SK-N-SH treated with all-trans-retinoic acid at 6 μM for 48 hours (cell line): ENCODE measurements at regions not wholly inside any gene's neighbourhood (a gene's known extent, or its start where the extent isn't known, plus 50 kb on each side); places are given as distances from the start of the nearest gene placed in this dataset.

Source experiments
- ATAC-seq: fragments of 200-7000 bp; cut with Tn5 transposase; 3 replicates; pipeline ENCODE4 v1.9.1; 2020; ENCODE audit warnings: mild to moderate bottlenecking, moderate library complexity
- ARNTL ChIP-seq: fragments of 450-650 bp; formaldehyde crosslinking; IDR thresholded peaks from 2 replicates; pipeline ENCODE4 v1.5.0; 2020; ENCODE audit warnings: low read depth, mild to moderate bottlenecking, moderate library complexity, borderline replicate concordance
- BACH2 ChIP-seq: fragments of 250-450 bp; sonication (Bioruptor Pico); IDR thresholded peaks from 2 replicates; pipeline ENCODE4 v1.9.0; 2021; ENCODE audit warnings: mild to moderate bottlenecking, borderline replicate concordance
- CREB5 ChIP-seq: fragments of 250-450 bp; sonication (Bioruptor Pico); IDR thresholded peaks from 2 replicates; pipeline ENCODE4 v1.5.1; 2020; ENCODE audit warnings: low read depth, mild to moderate bottlenecking, moderate library complexity
- CSDC2 ChIP-seq: fragments of 250-450 bp; sonication (Bioruptor Pico); IDR thresholded peaks from 2 replicates; pipeline ENCODE4 v1.5.0; 2020; ENCODE audit warnings: mild to moderate bottlenecking, moderate library complexity
- ESRRG ChIP-seq: fragments of 250-450 bp; sonication (Bioruptor Pico); IDR thresholded peaks from 2 replicates; pipeline ENCODE4 v1.6.1; 2021; ENCODE audit warnings: mild to moderate bottlenecking
- GLIS3 ChIP-seq: fragments of 250-450 bp; sonication (Bioruptor Pico); IDR thresholded peaks from 2 replicates; pipeline ENCODE4 v1.5.0; 2020; ENCODE audit warnings: mild to moderate bottlenecking, moderate library complexity
- OSR1 ChIP-seq: fragments of 250-450 bp; sonication (Bioruptor Pico); IDR thresholded peaks from 2 replicates; pipeline ENCODE4 v1.8.0; 2022; ENCODE audit warnings: moderate library complexity, mild to moderate bottlenecking, inconsistent platforms
- PPARA ChIP-seq: fragments of 250-450 bp; sonication (Bioruptor Pico); IDR thresholded peaks from 2 replicates; pipeline ENCODE4 v1.5.0; 2020; ENCODE audit warnings: mild to moderate bottlenecking, borderline replicate concordance
- RARB ChIP-seq: fragments of 250-450 bp; sonication (Bioruptor Pico); IDR thresholded peaks from 2 replicates; pipeline ENCODE4 v1.8.0; 2021; ENCODE audit warnings: mild to moderate bottlenecking, moderate library complexity
- SNAI2 ChIP-seq: fragments of 250-450 bp; sonication (Bioruptor Pico); IDR thresholded peaks from 2 replicates; pipeline ENCODE4 v1.5.0; 2020; ENCODE audit warnings: mild to moderate bottlenecking, moderate library complexity
- ZC3H10 ChIP-seq: fragments of 250-450 bp; sonication (Bioruptor Pico); IDR thresholded peaks from 2 replicates; pipeline ENCODE4 v1.5.1; 2021; ENCODE audit warnings: mild to moderate bottlenecking, moderate library complexity
- ZFP3 ChIP-seq: fragments of 250-450 bp; sonication (Bioruptor Pico); IDR thresholded peaks from 2 replicates; pipeline ENCODE4 v1.5.0; 2020; ENCODE audit warnings: mild to moderate bottlenecking, moderate library complexity
- ZFP30 ChIP-seq: fragments of 450-650 bp; formaldehyde crosslinking; IDR thresholded peaks from 2 replicates; pipeline ENCODE4 v1.5.0; 2022; ENCODE audit warnings: mild to moderate bottlenecking, moderate library complexity
- ZNF565 ChIP-seq: fragments of 450-650 bp; formaldehyde crosslinking; conservative IDR thresholded peaks from 2 replicates; pipeline ENCODE4 v1.5.0; 2020; ENCODE audit warnings: low read depth, mild to moderate bottlenecking, moderate library complexity
- ZNF70 ChIP-seq: fragments of 450-650 bp; formaldehyde crosslinking; IDR thresholded peaks from 2 replicates; pipeline ENCODE4 v1.5.0; 2020; ENCODE audit warnings: mild to moderate bottlenecking, moderate library complexity
- ZNF8 ChIP-seq: fragments of 450-650 bp; formaldehyde crosslinking; IDR thresholded peaks from 2 replicates; pipeline ENCODE4 v1.5.0; 2020; ENCODE audit warnings: mild to moderate bottlenecking, moderate library complexity
- TF ChIP-seq, protein P1 (sequence below): fragments of 250-450 bp; sonication (Bioruptor Pico); IDR thresholded peaks from 2 replicates; pipeline ENCODE4 v1.5.0; 2020; ENCODE audit warnings: mild to moderate bottlenecking, moderate library complexity
- TF ChIP-seq, protein P2 (sequence below): fragments of 250-450 bp; sonication (Bioruptor Pico); IDR thresholded peaks from 2 replicates; pipeline ENCODE4 v1.5.1; 2021; ENCODE audit warnings: mild to moderate bottlenecking, moderate library complexity
- TF ChIP-seq, protein P3 (sequence below): fragments of 250-450 bp; sonication (Bioruptor Pico); IDR thresholded peaks from 2 replicates; pipeline ENCODE4 v1.8.0; 2021; ENCODE audit warnings: low read depth, mild to moderate bottlenecking, moderate library complexity, borderline replicate concordance

GRCh38 chr17:34820248-34820801 is 140.9 kb downstream of the CCT6B start:
- no peak for ATAC-seq
- TF ChIP-seq, protein P1, sequence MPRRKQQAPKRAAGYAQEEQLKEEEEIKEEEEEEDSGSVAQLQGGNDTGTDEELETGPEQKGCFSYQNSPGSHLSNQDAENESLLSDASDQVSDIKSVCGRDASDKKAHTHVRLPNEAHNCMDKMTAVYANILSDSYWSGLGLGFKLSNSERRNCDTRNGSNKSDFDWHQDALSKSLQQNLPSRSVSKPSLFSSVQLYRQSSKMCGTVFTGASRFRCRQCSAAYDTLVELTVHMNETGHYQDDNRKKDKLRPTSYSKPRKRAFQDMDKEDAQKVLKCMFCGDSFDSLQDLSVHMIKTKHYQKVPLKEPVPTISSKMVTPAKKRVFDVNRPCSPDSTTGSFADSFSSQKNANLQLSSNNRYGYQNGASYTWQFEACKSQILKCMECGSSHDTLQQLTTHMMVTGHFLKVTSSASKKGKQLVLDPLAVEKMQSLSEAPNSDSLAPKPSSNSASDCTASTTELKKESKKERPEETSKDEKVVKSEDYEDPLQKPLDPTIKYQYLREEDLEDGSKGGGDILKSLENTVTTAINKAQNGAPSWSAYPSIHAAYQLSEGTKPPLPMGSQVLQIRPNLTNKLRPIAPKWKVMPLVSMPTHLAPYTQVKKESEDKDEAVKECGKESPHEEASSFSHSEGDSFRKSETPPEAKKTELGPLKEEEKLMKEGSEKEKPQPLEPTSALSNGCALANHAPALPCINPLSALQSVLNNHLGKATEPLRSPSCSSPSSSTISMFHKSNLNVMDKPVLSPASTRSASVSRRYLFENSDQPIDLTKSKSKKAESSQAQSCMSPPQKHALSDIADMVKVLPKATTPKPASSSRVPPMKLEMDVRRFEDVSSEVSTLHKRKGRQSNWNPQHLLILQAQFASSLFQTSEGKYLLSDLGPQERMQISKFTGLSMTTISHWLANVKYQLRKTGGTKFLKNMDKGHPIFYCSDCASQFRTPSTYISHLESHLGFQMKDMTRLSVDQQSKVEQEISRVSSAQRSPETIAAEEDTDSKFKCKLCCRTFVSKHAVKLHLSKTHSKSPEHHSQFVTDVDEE, result no peak
- TF ChIP-seq CREB5 (CRISPR knock-in tag), result no peak
- TF ChIP-seq SNAI2 (CRISPR knock-in tag), result no peak
- TF ChIP-seq RARB, result no peak
- TF ChIP-seq BACH2, result no peak
- TF ChIP-seq CSDC2 (CRISPR knock-in tag), result no peak
- TF ChIP-seq ESRRG (CRISPR knock-in tag), result no peak
- TF ChIP-seq ARNTL (CRISPR knock-in tag), result no peak
- no peak for TF ChIP-seq ZNF70 (CRISPR knock-in tag)
- no peak for TF ChIP-seq ZC3H10 (CRISPR knock-in tag)
- no peak for TF ChIP-seq ZNF565 (CRISPR knock-in tag)
- TF ChIP-seq, protein P2, sequence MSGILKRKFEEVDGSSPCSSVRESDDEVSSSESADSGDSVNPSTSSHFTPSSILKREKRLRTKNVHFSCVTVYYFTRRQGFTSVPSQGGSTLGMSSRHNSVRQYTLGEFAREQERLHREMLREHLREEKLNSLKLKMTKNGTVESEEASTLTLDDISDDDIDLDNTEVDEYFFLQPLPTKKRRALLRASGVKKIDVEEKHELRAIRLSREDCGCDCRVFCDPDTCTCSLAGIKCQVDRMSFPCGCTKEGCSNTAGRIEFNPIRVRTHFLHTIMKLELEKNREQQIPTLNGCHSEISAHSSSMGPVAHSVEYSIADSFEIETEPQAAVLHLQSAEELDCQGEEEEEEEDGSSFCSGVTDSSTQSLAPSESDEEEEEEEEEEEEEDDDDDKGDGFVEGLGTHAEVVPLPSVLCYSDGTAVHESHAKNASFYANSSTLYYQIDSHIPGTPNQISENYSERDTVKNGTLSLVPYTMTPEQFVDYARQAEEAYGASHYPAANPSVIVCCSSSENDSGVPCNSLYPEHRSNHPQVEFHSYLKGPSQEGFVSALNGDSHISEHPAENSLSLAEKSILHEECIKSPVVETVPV (CRISPR knock-in tag), result no peak
- TF ChIP-seq ZFP30, result no peak
- no peak for TF ChIP-seq OSR1
- no peak for TF ChIP-seq ZFP3 (CRISPR knock-in tag)

DNA sequence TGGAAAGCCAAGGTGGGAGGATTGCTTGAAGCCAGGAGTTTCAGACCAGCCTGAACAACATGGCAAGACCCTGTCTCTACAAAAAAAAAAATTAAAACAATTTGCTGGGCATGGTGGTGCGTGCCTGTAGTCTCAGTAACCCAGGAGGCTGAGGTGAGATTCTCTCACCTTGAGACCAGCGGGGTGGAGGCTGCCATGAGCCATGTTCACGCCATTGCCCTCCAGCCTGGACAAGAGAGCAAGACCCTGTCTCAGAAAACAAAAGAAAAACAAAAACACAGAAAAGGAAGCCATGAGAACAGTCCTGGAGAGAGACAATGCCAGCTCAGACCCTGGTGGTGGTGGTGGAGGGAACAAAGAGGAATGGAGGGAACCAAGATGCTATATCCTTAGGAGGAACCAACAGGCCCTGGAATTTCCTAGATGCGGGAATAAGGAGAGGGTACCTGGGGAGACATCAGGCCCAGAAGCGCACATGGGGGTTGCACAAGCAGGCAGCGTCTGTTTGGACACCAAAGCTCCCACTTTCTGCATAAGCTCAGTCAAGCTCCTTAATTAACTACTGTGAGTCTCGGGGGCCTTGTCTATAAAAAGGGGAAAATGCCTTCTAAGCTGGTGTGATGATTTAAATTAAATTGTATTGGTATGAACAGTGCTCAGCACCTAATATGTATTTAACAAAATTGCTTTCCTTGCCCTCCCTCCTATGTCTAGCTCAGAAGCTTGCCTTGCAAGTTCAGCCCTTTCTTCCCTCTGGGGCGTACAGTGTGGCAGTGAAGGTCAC is 143.8 kb downstream of the CCT6B start:
- ATAC-seq, result no peak
- TF ChIP-seq ZFP30, result no peak

- TF ChIP-seq, protein P1, result no peak
- TF ChIP-seq, protein P3, sequence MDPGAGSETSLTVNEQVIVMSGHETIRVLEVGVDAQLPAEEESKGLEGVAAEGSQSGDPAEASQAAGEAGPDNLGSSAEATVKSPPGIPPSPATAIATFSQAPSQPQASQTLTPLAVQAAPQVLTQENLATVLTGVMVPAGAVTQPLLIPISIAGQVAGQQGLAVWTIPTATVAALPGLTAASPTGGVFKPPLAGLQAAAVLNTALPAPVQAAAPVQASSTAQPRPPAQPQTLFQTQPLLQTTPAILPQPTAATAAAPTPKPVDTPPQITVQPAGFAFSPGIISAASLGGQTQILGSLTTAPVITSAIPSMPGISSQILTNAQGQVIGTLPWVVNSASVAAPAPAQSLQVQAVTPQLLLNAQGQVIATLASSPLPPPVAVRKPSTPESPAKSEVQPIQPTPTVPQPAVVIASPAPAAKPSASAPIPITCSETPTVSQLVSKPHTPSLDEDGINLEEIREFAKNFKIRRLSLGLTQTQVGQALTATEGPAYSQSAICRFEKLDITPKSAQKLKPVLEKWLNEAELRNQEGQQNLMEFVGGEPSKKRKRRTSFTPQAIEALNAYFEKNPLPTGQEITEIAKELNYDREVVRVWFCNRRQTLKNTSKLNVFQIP, result no peak
- TF ChIP-seq ZNF8 (no peak), ZNF70 (CRISPR knock-in tag) (no peak), CSDC2 (CRISPR knock-in tag) (no peak), PPARA (no peak), ZNF565 (CRISPR knock-in tag) (no peak), GLIS3 (CRISPR knock-in tag) (no peak), ZC3H10 (CRISPR knock-in tag) (no peak), CREB5 (CRISPR knock-in tag) (no peak), SNAI2 (CRISPR knock-in tag) (no peak)
- no peak for ATAC-seq
These were observed 144.4 kb downstream of the CCT6B start for GRCh38 chr17:34816848-34817247.
